HG03469 (cell line): ENCODE measurements at regions not wholly inside any gene's neighbourhood (a gene's known extent, or its start where the extent isn't known, plus 50 kb on each side); places are given as distances from the start of the nearest gene placed in this dataset.

ENCODE experiments used
- ATAC-seq: cut with Tn5 transposase; IDR thresholded peaks from one replicate; pipeline ENCODE4 v1.9.1; 2021; ENCODE audit warnings: mild to moderate bottlenecking, moderate library complexity, moderate number of reproducible peaks; ENCODE audit not compliant: unreplicated experiment

DNA sequence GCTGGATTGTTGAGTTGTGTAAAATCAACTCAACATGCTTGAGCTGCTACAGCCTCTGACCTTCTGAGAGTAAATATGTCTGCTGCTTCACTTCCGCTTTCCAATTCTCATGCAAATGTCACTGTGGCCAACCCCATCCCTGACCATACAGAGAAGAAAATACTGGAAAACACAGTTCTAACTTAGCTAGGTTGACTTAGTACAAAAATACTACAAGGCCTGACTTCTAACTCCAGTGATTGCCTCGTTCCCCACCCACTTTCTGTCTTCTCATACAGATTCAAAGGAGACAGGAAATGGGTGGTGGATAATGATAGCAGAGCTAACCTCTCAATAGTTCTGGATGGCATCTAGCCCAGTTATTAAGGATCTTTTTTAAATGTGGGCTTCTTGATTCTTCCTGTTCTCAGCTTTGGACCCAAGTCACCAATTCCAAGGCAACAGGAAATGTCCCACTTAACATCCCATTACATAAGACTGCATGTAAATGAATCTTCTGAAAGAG, 226.6 kb upstream of the SLC24A2 start:
- no peak for ATAC-seq

DNA sequence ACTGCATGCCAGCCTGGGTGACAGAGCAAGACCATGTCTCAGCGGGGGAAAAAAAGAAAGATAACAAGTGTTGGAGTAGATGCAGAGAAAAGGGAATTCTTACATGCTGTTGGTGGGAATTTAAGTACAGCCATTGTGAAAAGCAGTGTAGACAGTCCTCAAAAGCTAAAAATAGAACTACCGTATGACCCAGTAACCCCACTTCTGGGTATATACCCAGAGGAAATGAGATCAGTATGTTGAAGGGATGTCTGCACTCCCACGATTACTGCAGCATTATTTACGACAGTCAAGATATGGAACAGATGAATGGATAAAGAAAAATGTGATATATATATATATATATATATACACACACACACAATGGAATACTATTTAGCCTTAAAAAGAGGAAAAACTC, 225.3 kb upstream of the SLC24A2 start:
- ATAC-seq: no peak

DNA sequence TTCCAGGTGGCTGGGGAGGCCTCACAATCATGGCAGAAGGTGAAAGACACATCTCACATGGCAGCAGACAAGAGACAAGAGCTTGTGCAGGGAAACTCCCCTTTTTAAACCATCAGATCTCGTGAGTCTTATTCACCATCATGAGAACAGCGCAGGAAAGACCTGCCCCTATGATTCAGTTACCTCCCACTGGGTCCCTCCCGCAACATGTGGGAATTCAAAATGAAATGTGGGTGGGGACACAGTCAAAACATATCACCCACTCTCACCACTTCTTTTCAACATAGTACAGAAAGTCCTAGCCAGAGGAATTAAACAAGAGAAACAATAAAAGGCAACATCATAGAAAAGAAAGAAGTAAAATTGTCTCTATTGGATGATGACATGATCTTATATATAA, 223.4 kb upstream of the SLC24A2 start:
- no peak for ATAC-seq

DNA sequence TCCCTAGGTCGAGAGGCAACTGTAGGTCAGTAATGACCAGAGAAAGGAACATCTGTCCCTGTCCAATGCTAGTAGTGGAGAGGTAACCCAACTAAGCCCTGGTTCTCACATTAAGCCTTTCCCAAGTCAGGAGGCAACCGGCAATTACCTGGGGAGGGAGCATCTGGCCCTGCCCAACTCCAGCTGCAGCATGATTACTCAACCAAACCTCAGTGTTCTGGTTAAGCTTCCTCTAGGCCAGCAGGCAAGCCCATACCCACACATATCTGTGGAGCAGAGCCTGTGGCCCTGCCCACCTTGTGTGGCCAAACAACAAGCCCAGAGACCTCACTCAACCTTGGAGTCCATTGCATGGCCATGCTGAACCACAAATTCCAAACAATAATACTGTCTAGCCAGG, 220.8 kb upstream of the SLC24A2 start:
- no peak for ATAC-seq

DNA sequence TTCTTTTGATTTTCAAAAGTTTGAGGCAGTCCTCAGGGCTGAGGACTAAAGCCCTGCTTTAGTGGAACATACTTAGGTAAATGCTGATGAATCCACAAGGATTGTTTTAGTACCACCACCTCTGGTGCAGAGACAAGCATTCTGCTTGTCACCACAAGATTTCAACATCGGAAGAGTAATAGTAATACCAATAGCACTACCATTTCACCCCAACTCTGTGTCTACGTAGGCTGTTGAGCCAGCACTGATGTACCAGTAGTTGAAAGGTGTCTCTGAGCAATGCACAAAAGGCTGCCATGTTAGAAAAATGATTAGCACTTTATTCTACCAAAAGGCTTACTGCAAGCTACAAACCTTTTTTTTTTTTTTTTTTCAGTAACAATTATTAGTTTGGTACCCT, 213.2 kb upstream of the SLC24A2 start:
- no peak for ATAC-seq

DNA sequence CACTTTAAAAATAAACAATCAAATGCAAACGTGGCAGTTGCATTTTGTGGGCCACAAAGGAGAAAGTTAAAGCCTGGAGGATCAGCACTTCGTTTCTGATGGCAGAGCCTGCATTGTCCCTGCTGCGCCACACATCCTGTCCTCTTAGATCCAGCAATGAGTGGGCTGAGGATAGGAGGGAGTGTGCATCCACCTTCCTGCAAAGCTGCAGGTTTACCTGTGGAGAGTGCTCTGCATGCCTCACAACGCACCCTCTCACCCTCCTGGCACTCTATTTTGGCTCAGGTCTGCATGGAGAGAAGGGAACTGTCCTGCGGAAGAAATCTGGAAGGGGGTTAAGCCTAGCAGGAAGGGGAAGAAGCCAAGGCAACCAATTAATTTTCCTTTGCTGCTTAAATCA, 212.2 kb upstream of the SLC24A2 start:
- ATAC-seq: no peak

DNA sequence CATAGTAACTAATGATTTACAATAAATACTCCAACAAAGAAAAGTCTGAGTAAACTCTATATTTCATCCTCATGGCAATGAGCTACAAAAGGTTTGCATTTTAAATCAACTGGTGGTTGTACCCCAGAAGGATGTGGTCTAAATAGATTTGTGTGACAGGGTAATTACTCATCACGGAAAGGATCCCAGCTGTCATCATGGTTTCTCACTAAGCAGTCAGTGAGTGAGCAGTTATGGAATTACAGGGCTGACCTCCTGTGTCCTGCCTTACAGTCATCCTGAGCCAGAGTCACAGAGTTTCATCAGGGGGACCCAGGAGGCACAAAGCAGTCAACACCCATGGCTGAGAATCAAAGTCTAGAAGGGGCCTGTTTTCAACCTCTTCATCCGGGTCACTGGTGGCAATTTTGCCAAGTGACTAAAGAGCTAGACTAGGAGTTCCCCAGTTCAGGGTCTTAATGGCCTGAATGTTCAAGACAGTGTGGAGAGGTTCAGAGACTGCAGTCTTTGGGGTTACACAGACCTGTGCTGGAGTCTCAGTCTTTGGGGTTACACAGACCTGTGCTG, 210.7 kb upstream of the SLC24A2 start:
- ATAC-seq: peak; percentile 89

DNA sequence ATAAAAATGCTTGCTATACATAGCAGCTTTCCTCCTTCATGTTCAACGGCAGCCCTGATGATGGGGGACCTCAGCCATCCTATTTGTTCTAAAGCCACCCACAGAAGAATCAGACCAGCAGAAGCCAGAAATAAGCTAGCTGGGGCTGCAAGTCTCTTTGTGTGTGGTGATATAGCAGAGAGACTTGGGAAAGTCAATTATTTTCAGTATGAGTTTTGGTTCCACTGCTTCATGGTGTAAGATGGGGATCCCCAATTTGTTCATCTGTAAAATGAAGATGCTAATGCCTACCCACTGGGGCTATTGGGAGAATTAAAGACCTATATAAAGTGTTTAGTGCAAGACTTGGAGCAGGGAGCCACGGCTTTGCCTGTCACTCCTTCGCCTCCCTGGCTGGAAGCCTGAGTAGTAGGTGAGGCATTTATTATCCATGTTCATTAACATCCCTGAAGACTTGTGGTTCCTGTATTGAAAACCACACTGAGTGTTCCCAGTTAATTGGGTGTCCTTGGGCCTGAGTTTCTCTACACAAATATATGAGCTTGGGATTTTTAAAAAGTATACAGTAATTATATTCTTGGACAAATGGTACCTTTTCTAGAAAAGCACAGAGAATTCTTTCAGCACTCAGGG, 210.1 kb upstream of the SLC24A2 start:
- no peak for ATAC-seq

DNA sequence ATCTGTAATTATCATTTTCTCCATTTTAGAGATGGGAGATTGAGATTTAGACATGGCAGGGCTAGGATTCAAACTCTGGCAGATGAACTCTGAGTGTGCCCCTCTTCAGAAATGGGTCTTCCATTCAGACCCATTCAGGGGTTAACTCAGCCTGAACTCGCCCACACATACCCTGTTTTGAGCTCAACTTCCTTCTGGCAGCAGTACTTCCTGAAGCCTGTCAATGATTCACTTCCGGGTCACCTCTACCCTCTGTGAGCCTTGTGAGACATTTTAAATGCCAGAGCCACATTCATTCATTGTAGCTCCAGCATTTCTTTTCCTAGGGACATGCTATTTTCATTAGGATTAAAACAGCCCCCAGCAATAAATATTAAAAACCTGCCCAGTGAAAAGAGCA, 209.3 kb upstream of the SLC24A2 start:
- ATAC-seq: no peak

DNA sequence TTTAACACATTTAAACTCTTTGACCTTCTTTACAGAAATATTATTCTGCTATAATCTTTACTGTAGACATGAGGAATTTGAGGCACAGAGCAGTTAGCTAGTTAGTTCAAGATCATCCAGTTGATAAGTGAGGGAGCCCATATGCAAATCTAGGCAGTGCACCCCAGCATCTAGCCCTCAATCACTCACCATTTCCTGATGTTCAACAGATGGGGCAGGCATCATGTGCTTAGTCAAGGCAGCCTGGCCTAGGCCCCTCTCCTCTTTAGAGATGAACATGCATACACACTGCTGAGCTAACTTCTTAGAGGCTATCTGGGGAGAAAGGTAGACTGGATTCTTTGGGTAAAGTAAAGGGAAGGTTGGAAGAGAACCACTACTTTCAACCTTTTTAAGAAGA, 206.8 kb upstream of the SLC24A2 start:
- no peak for ATAC-seq

DNA sequence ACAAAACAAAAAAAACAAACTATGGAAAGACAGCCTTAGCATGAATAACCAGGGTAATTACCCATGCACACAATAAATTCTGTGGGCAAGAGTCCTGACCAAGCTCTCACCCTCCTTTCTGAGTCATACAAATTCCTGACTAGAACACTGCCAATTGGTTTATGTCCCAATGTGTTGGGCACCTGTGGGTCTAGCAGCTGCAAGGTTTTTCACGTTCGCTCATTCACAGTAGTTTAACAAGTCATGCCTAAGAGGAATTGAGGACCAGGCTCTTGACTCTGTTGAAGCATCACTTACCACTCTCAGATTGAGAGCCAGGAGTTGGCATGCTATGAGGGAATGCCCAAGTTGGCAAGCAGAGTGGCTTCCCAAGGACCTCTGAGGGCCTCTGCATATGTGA, 205.5 kb upstream of the SLC24A2 start:
- no peak for ATAC-seq

DNA sequence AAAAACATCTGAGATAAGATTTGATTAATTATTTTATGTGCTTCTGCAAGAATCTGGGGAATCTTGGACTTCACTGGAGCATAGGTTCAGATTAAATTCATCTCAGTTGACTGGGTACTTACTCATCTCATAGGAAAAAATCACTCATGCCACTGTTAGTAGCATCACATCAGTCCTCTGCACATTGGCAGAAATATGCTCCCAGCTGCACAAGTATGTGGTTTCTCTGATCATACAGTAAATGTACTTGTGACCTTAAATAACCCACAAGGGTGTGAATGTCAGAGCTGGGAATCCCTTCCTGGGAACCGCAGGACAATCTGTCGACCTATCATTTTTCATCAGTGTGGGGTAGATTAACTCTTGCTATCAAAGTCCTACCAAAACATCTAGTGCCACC, 203.7 kb upstream of the SLC24A2 start:
- no peak for ATAC-seq

DNA sequence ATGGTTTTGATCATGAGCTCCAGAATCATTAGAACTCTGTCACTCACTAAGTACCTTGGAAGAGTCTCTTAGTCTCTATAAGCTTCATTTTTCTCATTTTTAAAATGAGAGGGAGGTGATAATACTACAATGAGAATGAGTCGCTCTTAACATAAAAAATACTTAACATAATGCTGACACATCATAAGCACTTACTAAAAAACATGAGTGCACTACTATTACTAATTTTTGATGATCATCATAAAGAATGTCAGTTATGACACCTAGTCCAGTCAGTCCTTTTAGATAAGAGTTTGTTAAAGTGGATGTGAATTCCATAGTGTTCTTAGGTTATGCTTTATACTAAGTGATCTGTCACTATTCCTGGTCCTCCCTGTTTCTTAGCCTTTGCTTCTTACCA, 200.4 kb upstream of the SLC24A2 start:
- no peak for ATAC-seq

DNA sequence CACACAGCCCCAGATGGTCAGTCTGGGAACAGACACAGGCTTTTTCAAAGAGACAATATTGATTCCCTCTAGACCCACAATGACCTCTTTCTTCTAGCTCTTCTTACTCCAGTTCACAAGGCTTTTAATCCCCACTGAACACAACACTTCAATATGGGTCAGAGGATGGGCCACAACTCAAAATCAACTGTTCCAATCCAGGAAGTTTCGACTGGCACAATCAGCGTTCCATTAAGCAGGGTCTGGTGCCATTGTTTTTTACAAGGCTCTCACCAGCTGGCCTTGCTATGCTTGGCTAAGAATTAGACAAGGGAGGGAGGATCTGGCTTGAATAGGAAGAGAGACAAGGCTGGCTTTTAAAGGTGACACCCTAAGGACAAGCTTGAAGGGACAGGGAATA, 199.4 kb upstream of the SLC24A2 start:
- no peak for ATAC-seq

DNA sequence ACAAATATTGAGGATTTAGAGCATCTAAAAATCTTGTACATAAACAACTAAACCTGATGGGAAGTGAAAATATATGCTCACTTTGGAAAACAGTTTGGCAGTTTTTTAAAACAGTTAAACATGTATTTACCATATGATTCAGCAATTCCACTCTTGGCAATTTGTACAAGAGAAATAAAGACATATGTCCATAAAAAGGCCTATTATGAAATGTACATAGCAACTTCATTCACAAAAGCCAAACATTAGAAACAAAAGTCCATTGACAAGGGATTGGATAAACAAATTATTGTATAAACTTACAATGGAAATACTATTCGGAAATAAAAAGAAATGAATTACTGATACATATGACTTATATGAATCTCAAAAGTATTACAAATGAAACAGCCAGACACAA, 196.2 kb upstream of the SLC24A2 start:
- no peak for ATAC-seq

DNA sequence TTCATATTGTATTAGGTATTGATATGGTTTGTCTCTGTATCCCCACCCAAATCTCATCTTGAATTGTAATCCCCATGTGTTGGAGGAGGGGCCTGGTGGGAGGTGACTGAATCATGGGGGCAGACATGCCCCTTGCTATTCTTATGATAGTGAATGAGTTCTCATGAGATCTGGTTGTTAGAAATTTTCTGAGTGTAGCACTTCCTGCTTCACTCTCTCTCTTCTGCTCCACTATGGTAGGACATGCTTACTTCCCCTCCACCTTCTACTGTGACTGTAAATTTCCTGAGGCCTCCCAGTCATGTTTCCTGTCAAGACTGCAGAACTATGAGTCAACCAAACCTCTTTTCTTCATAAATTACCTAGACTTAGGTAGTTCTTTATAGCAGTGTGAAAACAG, 187.4 kb upstream of the SLC24A2 start:
- no peak for ATAC-seq

DNA sequence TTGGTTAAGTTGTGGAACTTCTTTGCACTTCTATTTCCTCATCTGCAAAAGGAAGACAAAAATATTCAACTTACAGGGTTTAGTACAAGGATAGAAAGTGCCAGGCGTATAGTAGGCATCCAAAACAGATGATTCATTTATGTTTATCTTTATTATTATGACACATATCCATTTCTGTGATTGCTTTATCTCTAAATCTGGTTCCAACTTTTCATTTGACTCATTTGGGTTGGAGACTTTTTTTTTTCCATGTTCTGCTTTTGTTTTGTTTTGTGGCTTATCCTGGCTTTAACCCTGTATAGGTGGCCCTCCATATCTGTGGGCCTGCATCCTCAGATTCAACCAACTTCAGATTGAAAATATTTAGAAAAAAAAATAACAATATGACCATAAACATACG, 186.7 kb upstream of the SLC24A2 start:
- ATAC-seq: no peak

DNA sequence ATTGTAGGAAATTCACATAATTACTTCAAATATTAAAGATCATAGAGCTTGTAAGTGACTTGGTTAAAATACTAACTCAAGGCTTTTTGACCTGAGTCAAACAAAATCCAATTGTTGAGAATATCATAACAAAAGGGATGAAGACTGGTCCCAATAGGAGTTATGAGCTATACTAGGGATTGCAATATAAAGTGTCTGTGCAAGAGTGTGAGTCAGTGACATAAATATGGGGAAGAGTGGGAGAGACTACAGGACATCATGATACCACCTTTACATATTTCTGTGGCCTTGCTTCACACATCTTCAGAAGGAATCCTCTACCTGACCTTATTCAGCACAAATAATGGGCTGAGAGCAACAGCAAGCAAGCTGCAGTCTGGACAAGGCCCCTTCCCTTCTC, 180.9 kb upstream of the SLC24A2 start:
- no peak for ATAC-seq

DNA sequence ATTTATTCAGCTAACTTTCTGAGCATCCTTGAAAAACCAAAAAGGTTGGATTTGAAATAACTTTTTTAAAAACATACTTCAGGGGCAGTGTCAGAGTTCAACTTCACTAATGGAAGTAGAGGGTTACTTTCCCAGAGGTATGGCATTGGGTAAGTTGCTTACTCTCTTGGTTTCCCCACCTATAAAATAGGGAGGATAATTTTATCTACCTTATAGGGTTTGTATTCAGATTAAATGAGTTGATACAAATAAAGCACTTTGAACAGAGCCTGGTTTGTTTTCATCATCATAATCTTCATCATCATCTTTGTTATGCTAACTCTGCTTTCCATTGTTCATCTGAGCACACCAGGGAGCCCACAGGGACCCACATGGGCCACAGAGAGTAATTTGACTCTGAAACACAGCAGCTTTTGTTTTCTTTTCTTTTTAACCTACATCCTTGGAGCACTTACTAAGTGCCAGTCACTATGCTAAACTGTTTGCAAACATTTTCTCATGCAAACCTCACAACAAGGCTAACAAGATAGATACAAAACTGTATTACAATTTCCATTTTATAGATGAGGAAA, 179.1 kb upstream of the SLC24A2 start:
- ATAC-seq: no peak

DNA sequence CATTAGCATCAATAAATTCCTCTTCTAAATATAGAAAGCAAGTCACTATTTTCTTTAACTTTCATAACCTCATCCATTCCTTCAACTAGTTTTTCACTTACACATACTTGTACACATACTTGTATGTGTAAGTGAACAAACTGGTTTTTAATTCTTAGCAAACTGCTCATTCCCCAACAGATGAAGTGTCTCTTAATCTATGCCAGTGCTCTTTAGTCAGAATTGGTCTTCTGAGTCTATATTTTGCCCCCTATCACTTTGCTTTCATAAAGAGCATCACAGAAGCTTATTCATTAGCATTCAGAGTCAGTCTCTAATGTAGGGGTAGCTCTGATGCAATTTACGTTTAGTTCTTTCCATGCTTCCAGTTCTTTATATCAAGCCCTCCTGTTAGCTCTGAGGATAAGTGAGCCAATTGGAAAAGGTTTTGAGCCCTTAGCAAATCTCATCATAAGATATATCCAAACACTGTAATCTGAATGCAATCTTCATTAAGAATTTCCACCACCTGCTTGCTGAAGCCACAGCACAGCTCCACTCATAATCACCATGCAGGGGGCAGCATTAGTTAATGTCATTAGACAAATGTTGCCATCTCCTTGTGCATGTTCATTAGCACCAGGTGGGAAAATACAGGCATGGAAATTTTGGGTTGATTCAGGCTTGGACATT, 178.5 kb upstream of the SLC24A2 start:
- ATAC-seq: no peak

DNA sequence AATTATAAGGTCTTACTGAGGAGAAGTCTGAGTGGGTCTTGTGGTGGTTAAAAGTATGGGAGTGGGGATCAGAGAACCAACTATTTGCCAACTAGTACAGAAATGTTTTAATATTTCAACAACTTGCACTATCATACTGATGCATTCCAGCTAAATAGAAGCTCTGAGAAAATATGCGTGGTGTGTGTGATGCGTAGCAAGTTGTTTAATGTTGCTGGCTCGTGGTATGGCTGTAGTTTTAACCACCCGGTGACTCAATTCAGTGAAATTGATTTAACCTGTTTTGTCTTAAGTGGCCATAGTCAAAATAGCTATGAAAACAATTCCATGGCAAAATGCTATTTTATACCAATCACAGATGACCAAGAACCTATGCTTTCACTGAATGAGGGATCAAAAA, 176.5 kb upstream of the SLC24A2 start:
- ATAC-seq: no peak

DNA sequence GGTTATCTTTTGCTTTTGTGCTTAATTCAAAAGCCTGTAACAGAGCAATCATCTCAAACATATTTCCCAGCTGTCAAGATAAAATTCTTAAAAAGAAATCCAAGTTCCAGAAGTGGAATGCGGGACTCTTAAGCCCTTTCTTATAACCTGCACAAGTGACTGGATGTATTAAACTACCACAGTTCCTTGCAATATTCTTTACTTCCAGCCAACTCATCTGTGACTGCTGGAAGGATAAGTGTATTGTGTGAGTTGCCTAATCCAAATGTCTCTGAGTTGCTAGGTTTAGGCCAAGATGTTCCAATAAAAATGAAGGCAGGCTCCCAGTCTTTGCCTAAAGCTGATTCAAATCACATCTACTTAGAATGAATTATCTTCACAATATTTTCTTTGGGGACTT, 159.2 kb upstream of the SLC24A2 start:
- ATAC-seq: no peak
